ENCODE measurements at regions not wholly inside any gene's neighbourhood (a gene's known extent, or its start where the extent isn't known, plus 50 kb on each side); places are given as distances from the start of the nearest gene placed in this dataset.

DNA sequence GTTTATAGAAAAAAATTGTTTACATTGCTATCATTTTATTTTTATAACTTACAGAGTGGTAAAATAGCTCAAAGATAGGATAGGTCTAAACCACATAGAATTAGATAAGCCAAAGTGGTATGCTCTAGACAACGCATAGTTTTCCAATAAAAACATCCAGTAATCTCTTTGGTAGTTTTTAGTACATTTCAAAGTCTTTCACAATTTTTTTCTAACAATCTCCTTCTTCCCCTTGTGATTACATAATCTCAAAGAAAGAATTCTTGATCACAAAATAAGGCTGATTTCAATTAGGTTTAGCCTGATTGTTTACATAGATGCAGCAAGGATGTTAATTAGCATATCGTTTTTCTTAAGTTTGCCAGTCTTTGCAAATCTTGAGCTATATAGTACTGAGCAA is 460.0 kb downstream of the FUT8 start:
- no peak for DNase-seq (ENCODE audit: low read depth, low spot score)

GRCh38 chr14:65877166-65877565 is 464.6 kb downstream of the FUT8 start:
- no peak for DNase-seq (ENCODE audit: low read depth, low spot score)

DNA sequence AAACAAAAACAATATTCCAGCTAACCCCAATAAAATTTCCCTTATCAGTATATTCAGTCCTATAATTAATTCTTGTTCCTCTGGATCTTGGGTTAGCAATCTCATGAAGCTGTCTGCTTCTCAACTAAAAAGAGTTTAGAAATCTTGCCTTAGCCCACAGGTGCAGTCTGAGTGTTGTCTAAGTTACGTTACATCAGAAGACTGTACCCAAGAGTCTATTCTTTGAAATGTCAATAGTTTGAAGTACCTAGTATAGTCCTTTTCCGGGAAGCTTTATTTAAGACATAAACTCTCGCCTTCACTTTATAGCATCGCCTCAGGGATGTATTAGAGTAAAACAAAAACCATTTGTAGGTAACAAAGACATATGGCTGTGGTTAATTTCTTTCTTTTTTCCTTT is 465.1 kb downstream of the FUT8 start:
- DNase-seq (ENCODE audit: low read depth, low spot score), result no peak

- no peak for DNase-seq (ENCODE audit: low read depth, low spot score)
Observed at GRCh38 chr14:65878586-65878985, 466.1 kb downstream of the FUT8 start.

GRCh38 chr14:65879248-65880009 is 466.9 kb downstream of the FUT8 start:
- peak; percentile 38 for DNase-seq (ENCODE audit: low read depth, low spot score)

GRCh38 chr14:65880507-65880906 is 468.0 kb downstream of the FUT8 start:
- no peak for DNase-seq (ENCODE audit: low read depth, low spot score)

DNA sequence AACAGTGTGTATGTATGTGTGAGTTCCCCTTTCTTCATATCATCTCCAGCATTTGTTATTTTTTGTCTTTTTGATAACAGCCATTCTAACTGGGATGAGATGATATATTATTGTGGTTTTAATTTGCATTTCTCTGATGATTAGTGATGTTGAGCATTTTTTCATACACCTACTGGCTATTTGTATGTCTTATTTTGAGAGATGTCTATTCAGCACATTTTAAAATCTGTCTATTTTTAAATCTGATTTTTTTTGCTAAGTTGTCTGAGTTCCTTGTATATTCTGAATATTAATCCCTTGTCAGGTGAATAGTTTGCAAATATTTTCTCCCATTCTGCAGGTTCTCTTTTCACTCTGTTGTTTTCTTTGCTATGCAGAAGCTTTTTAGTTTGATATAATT is 469.1 kb downstream of the FUT8 start:
- DNase-seq (ENCODE audit: low read depth, low spot score), result no peak

- no peak for DNase-seq (ENCODE audit: low read depth, low spot score)
Observed at GRCh38 chr14:65888677-65889076, 476.1 kb downstream of the FUT8 start.

DNA sequence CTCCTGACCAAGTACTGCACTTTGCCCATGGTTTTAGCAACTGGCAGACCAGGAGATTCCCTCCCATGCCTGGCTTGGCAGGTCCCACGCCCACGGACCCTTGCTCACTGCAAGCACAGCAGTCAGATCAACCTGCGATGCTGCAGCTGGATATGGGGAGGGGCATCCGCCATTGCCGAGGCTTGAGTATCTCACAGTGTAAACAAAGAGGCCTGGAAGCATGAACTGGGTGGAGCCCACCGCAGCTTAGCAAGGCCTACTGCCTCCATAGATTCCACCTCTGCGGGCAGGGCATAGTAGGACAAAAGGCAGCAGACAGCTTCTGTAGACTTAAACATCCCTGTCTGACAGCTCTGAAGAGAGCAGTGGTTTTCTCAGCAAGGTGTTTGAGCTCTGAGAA is 479.8 kb downstream of the FUT8 start:
- DNase-seq (ENCODE audit: low read depth, low spot score), result no peak

- DNase-seq (ENCODE audit: low read depth, low spot score), result no peak
Observed at GRCh38 chr14:65900164-65900563, 487.6 kb downstream of the FUT8 start.

- no peak for DNase-seq (ENCODE audit: low read depth, low spot score)
Observed at GRCh38 chr14:65901595-65901994, 489.1 kb downstream of the FUT8 start.

GRCh38 chr14:65904988-65905387 is 492.5 kb downstream of the FUT8 start:
- no peak for DNase-seq (ENCODE audit: low read depth, low spot score)

DNA sequence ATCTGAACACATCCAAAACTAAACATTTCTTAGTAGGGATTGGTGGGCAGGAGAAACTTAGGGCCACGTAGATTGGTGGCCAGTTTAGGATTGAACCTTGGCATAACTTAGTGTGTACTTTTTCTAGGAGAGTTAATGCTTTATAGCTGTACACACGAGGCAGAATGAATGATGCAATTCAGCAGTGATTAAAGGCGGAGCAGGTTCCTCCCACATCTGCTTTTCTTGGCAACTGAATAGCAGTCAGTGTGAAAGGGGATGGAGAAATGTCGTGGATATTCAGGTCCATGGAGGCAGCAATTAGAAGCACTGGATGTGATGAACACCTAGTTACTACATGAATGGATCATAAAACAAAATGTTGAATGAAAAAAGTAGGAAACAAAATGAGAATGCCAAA is 493.8 kb downstream of the FUT8 start:
- DNase-seq (ENCODE audit: low read depth, low spot score), result no peak

DNA sequence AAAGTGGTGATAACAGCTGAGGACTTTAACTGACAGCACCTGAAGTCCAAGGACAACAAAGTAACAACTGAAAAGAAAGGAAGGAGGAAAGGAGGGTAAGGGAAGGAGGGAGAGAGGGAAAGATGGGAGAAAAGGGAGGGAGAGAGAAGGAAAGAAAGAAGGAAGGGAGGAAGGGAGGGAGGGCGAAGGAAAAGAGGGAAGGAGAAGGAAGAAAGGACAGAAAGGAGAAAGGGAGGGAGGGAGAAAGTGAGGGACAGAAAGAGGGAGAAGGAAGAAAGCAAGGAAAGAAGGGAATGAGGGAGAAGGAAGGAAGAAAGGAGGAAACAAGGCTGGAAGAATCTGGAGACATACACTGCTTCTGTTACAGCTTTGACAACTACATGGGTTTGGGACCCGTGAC is 494.4 kb downstream of the FUT8 start:
- DNase-seq (ENCODE audit: low read depth, low spot score), result no peak

DNA sequence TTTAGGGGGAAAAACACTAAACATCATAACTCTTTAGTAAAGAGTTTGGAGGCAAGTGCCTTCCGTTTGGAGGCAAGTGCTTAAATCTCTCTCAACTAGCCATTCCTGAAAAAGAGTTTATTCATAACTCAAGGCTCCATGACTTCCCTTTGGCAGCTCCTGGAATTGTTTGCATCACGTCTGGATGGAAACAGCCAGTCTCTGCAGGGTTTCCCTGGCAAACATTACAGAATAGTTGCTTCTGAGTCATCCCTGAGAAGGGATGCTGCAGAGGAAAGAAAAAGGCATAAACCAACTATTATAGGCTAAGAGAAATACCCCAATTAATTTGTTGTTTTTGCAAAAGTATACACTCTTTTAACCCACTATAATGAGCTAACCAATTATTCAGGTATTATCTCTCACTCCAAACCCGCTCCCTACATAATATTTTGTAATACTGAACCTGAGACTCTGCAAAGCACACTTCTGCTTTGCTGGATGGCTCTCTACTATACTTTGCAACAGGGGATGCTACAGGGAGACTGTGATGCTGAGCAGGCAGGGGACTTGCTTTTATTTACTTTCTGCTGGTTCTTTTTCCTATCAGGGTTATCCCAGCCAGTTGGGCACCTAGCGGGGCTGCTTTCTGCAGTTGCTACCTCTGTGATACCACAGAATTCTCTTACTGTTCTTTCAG is 497.7 kb downstream of the FUT8 start:
- DNase-seq (ENCODE audit: low read depth, low spot score), result peak; percentile 73

DNA sequence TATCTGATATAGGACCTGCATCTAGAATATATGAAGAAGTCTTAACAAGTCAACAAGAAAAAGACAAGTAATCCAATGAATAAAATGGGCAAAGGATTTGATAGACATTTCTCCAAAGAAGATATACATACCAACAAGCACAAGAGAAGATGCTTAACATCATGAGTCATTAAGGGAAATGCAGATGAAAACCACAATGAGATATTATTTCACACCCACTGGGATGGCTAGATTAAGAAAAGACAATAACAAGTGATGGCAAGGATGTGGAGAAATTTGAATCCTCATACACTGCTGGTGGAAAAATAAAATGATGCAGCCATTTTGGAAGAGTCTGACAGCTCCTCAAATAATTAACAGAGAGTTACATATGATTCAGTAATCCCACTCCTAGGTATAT is 502.6 kb downstream of the FUT8 start:
- peak; percentile 2 for DNase-seq (ENCODE audit: low read depth, low spot score)

DNA sequence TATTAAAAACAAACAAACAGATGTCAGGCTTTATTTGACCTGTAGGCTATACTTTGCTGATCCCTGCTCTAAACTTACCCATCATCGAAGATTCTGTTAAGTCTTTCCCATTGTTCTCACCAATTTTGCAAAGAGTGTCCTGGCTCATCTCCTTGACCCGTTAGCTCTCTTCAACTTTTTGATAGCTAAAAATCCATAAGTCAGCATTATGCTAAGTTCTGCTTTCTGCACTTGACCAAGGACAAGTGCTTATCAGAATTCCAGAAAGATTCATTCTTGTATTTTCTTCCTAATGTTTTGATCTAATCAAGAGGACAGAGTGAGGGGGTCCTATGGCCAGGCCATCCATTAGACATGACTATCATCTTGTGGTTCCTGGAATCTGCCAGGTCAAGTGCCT is 503.5 kb downstream of the FUT8 start:
- DNase-seq (ENCODE audit: low read depth, low spot score), result no peak

DNA sequence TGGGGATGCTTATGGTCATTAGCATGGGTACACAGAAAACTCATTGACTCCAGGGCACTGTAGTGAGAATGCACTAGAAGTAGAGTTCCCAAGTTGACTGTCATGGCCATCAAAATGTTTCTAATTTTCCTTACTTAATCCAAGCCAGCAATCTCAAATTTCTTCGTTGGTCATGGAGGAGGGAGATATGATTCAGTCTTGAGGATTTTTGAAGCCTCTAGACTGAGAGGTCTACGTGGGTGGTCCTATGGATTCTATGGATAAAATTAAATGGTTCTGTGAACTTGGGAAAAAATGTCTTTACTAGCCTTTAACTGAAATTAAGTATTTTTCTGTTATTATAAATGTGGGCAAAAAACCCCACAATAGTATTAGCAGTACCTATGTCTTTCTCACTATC is 508.5 kb downstream of the FUT8 start:
- no peak for DNase-seq (ENCODE audit: low read depth, low spot score)

- DNase-seq (ENCODE audit: low read depth, low spot score), result no peak
Observed at GRCh38 chr14:65922142-65922541, 509.6 kb downstream of the FUT8 start.

GRCh38 chr14:65926504-65926903 is 514.0 kb downstream of the FUT8 start:
- no peak for DNase-seq (ENCODE audit: low read depth, low spot score)

DNA sequence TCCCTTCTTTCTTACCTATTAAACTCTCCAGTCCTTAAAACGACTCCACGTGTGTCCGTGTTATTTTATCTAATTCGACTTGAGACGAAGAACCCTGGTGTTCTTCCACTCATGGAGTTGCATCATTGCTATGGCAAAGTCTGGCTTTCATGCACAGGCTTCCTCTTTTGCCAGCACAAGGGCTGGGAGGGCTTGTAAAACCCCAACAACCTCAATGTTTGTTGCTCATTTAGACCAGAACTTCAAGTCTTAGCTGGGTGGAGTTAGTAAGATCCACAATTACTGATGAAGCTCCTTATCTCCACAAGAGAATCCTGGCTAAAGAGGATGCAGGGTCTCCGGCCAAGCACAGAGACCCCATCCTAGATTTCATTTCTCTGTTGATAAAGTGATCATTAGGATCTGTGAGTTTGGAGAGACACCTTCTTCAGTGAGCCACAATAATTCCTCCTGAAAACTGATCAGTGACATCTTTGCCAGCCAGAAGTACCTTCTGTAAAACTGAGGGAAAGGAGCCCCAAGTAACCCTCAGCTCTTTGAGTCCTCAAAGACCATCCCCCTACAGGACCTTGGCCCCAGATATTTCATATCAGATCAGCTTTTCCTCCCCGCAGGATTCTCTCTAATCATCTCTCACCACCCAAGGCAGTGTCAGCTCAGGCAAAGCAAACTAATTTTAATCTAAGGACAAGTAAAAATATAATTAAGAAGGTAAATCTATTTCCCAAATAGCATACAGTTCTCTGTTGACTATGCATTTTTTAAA is 514.6 kb downstream of the FUT8 start:
- no peak for DNase-seq (ENCODE audit: low read depth, low spot score)

DNA sequence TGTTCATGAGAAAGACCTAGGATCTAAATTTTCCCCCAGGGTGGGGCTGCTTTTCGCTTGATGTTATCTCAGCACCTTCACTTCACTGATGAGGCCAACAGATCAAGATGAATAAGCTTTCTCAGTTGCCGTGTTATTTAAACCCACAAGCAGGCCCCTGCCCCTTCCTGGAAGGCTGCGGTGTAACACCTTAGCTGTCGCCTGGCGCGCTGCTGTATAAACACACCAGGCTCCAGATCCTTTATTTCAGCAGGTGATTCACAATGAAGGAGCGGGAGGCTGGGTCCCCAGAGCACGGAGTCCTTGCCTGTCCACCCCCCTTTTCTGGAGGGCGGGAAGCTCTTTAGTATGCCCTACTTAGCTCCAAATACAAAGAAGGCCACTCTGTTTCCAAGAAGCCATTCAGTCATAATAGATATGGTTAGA is 515.4 kb downstream of the FUT8 start:
- peak; percentile 20 for DNase-seq (ENCODE audit: low read depth, low spot score)

- DNase-seq (ENCODE audit: low read depth, low spot score), result no peak
Observed at GRCh38 chr14:65928995-65929394, 516.5 kb downstream of the FUT8 start.

Measured in astrocyte of the hippocampus (primary cell).